HG02678 (cell line): ENCODE measurements at regions not wholly inside any gene's neighbourhood (a gene's known extent, or its start where the extent isn't known, plus 50 kb on each side); places are given as distances from the start of the nearest gene placed in this dataset.
A peak's percentile ranks its signal among the peaks of the same experiment; 100 is the strongest.
"Not testable (repeated sequence)": the region's sequence is repeated elsewhere in the genome, so short reads cannot be mapped to it uniquely, and the experiment has no call there.

Experiments used
- ATAC-seq: cut with Tn5 transposase; IDR thresholded peaks from one replicate; pipeline ENCODE4 v1.9.1; 2021; ENCODE audit warnings: mild to moderate bottlenecking, moderate library complexity; ENCODE audit not compliant: unreplicated experiment

DNA sequence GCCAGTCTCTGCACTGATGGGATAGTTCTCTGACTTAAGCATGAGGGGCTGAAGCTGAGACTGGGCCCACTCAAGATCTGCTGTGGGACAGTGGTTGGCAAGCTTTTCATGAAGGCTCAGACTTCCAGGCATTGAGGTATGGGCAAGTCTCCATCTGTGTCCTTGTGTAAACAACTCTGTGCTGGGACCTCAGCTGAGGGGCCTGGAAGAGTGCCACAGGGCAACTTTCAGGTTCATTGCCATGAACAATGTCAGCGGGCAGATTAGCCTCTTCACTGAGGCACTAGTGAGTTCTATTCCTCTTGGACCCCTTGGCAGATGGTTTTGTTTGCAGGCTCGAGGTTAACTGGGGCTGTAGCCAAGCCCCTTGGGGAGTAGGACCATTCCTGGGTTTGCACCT, 127.1 kb downstream of the MRPS30 start:
- ATAC-seq, result no peak

DNA sequence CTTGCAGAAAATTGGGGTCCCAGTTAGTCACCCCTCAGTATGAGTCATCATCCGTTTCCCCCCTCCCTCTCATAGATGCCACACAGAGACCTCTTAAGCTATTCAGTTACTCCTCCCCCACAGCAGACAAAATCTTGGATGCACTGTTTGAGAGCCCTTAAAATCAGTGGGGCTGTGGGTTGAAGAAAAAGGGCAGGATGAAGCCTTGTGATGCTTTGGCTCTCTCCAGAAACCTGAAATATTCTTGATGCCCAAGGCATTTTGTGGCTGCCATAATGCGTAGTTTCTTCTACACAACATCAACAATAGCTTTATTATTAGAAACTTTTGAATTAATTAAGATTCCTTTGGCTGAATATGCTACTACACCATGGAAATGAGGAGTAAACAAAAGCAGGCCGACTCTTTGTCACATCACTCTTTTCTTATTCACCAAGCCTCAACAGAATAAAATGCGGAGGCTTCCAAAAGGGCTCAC, 133.8 kb downstream of the MRPS30 start:
- no peak for ATAC-seq

DNA sequence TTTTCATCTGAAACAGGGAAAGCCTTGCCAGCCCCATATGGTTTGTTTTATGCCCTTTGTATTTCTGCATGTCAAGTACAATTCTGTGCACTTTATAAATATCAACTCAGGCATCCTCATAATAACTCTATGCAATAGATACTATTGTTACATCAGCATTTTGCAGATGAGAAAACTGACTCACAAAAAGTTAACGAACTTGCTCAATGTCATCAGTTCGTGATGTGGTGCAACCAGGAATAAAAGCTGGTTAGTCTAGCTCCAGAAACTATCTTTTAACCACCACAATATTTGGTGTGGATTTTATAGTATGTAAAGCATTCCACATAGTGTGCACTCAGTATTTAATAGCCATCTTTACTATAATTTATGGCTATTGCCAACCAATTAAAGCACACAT, 134.9 kb downstream of the MRPS30 start:
- ATAC-seq, result no peak

DNA sequence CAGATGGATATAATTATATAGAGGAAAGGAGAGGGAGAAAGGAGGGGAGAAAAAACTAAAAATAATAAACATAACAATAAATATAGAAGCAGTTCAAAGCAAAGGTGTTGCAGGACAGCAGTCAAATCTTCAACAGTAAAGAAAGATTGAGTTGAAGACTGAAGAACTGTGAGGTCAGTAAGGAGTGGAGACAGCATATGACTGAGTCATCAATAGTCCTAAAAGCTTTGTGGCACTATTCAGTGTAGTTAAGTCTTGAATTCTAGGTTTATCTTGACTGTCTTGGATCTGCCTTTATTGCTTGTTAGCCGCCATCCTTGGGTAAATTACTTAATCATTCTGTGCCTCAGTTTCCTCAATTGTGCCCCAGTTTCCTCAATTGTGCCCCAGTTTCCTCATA, 137.0 kb downstream of the MRPS30 start:
- ATAC-seq, result no peak

DNA sequence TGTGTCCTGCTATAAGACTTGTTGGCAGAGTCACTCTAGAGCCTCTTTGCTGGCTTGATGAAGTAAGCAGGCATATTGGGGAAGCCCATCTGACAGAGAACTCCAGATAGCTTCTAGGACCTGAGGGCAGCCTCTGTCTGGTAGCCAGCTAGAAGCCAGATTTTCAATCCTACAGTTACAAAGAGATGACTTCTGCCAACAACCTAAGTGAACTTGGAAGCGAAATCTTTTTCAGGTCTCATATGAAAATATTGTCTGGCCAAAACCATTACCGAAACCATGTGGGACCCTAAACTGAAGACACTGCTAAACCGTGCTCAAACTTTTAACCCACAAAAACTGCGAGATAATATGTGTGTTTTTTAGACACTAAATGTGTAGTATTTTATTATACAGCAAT, 140.9 kb downstream of the MRPS30 start:
- no peak for ATAC-seq

DNA sequence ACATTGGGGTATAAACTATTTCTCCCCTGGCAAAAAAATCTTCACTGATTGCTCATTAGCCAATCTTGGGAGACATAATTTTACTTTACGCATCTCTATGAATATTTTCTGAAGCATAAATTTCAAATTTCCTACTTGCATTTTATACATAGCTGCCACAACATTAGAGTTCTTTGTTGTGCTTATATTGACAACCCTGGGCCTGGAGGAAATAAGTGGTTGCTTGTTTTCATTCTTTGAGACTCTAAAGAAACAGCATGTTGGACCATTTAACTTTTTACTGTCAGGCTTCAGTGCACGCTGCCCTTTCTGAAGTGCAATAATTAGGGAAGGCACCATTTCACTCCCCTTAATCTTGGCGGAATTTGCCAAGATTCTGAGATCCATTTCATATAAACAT, 142.6 kb downstream of the MRPS30 start:
- no peak for ATAC-seq

DNA sequence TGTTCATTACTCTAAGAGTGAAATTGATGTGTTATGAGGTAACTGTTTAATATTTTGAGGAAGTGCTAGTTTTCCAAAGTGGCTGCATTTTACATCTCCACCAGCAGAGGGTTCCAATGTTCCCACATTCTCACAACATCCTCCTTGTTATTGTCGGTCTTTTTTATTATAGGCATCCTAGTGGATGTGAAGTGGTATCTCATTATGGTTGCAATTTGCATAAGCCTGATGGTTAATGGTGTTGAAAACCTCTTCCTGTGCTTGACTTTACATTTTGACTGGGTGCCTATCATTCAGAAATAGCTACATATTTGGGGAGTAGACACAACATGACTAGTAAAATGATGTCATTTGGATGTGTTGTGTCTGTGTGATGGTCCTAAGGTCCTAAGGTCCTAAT, 143.6 kb downstream of the MRPS30 start:
- peak; percentile 79 for ATAC-seq

DNA sequence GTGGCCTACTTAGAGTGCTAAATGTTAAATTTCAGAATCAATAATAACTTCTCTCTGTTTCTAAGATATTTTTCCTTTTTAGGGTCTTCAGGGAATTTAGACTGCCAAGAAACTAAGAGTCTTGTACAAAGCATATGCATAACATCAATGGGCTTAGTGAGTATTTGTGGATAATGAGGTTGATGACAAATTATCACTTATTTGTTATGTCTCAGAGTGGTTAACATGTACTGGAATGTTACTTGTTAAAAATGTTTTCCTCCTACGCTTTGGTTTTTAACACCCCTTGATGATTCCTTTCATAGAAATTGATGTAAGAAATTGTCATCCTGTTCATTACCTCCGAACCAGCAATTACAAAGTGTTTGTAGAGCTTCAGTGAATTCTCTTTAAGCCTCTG, 144.3 kb downstream of the MRPS30 start:
- ATAC-seq, result no peak

DNA sequence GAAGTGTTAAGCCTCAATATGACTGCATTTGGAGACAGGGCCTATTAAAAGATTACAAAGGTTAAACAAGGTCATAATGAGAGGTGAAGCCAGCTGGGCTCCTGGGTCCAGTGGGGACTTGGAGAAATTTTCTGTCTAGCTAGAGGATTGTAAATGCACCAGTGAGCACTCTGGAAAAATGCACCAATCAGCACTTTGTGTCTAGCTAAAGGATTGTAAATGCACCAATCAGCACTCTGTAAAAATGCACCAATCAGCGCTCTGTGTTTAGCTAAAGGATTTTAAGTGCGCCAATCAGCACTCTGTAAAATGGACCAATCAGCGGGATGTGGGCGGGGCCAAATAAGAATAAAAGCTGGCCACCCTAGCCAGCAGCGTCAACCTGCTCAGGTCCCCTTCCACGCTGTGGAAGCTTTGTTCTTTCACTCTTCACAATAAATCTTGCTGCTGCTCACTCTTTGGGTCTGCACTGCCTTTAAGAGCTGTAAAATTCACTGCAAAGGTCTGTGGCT, 150.3 kb downstream of the MRPS30 start:
- ATAC-seq, result not testable (repeated sequence)

DNA sequence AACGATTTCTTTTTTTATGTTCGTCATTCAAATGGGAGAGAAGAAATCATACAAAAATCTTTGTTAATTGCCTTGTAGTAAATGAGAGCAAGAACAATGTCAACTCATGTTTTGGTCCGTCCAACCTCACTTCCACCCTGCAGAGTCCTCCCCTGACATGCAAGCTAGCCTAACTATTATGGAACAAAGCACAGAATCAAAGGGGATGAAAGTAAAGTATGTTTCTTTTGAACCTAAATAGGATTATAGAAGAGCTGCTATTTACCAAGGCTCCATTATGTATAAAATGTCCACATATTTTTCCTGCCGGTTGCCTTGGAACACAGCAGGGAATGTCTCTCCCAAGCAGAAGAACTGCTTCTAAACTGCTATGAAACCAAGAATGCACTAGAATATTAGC, 161.1 kb downstream of the MRPS30 start:
- ATAC-seq, result no peak

DNA sequence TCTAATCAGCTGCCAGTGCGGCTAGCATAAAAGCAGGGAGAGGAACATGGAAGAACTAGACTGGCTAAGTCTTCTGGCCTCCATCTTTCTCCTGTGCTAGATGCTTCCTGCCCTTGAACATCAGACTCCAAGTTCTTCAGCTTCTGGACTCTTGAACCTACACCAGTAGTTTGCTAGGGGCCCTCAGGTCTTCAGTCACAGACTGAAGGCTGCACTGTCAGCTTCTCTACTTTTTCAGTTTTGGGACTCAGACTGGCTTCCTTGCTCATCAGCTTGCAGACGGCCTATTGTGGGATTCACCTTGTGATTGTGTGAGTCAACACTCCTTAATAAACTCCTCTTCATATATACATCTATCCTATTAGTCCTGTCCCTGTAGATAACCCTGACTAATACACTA, 162.2 kb downstream of the MRPS30 start:
- not testable (repeated sequence) for ATAC-seq

DNA sequence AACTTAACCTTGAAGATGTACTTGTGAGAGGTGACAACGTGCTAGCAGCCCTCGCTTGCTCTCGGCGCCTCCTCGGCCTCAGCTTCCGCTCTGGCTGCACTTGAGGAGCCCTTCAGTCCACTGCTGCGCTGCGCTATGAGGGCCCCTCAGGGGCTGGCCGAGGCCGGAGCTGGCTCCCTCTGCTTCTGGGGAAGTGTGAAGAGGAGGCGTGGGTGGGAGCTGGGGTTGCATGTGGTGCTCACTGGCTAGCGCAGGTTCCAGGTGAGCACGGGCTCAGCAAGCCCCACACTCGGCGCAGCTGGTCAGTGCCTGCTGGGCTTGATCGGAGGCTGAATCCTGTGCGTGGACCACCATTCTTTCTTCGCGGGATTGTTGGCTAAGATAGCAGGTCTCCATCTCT, 166.1 kb downstream of the MRPS30 start:
- ATAC-seq, result no peak

DNA sequence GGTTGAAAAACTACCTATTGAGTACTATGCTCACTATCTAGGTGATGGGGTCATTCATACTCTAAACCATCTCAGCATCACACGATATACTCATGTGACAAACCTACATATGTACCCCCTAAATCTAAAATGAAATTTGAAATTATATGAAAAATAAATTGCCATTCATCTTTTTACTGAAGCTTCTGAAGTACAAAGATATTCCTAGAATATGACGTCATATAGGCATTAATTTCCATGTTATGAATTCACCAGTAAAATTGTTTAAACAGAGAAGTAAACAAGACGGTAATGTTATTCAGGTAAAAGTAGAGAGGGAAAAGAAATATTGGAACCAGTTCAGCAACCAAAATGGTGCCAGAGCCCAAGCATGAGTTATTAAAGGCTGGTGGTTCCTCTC, 173.0 kb downstream of the MRPS30 start:
- ATAC-seq, result no peak

DNA sequence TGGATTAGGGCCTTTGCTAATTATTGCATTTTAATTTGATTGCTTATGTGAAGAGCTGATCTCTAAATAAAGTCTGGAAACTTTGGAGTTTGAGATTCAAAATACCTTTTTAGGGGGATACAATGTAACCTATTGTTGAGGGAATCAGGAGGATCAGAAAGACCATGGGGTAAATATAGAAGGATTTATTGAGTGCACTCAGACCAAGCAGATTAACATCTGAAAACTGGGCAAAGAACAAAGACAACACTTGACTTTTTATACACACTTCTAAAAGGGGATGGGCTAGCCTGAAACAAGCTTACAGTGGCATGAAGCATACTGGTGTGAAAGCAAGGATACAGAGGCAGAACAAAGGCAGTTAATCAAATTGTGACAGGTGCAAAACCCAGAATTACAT, 174.3 kb downstream of the MRPS30 start:
- no peak for ATAC-seq

DNA sequence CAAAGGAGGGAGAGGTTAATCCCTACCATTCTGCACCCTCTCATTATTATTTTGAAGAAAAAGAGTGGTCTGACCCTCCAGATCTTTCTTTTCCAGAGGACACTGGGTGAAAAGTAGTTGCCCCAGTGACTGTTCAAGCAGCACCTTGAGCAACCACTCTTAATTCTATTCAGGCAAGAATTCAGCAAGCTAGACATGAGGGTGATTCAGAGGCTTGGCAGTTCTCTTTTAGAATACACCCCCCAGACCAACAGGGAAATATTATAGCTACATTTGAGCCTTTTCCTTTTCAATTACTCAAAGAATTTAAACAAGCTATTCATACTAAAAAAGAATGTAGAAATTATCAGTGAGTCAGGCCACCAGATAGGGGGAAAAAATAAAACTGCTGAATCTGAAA, 178.3 kb downstream of the MRPS30 start:
- no peak for ATAC-seq

DNA sequence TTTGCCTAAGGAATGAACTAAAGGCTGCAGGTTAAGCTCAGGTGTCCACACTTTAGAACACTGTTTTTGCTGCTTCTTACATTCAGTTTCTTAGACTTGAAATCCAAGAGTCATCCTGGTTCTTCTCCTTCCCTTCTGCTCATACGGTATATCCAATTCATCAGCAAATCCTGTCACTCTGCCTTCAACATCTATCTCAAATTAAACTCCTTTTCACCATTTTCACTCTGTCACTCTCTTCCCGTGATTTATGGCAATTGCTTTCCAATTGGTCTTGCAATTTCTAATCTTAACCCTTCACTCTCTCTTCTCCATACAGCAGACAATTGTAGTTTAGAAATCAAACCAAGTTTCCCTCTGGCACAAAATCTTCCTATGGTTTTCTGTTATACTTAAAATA, 182.9 kb downstream of the MRPS30 start:
- no peak for ATAC-seq

DNA sequence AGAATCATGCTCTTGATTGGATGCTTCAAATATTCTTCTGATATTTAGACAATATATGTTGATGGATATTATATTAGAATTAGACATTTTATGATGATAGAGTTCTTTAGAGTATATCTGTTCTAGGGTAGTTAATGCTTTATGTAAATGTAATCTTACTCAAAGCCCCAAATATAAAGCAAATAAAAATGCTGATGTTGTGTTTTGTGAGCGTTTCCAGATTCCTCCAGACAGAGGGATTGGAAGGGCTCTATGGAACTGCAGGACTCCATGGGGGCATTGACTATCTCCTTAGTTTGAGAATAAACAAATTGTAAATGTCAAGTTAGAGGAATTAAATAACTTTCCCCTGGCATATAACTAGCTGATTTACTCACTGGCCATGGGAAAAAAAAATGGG, 184.5 kb downstream of the MRPS30 start:
- no peak for ATAC-seq

DNA sequence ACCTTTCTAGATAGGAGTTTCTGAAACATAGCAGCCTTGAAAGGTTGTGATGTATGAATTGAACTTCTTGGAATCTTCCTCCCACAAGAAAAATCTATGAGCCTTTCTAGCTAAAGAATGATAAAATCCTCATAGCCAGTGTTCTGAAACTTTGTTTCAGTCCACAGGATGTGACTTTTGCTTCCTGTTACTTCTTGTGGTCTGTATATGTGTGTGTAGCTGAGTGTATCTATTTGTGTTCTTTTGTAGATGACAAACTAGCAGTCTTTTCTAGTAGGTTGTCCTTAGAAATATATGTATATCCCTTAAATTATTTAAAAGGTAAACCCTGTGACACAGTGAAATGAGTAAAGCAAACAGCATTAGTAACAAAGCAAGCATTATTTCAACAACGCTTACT, 188.8 kb downstream of the MRPS30 start:
- ATAC-seq, result no peak

DNA sequence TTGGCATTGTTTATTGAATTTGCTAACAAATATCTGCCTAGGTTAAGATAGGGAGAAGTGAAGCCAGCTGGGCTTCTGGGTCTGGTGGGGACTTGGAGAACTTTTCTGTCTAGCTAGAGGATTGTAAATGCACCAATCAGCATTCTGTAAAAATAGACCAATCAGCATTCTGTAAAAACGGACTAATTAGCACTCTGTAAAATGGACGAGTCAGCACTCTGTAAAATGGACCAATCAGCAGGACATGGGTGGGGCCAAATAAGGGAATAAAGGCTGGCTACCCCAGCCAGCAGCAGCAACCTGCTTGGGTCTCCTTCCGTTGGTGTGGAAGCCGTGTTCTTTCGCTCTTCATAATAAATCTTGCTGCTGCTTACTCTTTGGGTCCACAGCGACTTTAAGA, 198.4 kb downstream of the MRPS30 start:
- ATAC-seq, result not testable (repeated sequence)

DNA sequence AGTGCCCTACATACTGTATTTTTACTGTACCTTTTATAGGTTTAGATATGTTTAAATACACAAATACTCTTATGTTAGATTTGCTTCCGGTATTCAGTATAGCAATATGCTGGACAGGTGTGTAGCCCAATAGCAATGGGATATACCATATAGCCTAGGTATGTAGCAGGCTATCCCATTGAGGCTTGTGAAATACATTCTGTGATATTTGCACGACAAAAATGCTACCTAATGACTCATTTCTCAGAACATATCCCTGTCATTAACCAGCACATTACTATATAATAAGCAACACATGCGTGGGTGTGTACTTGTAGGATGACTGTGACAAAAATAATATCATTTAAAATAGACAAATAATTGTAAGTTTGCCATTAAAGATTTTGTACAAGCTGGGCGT, 208.8 kb downstream of the MRPS30 start:
- ATAC-seq, result no peak

DNA sequence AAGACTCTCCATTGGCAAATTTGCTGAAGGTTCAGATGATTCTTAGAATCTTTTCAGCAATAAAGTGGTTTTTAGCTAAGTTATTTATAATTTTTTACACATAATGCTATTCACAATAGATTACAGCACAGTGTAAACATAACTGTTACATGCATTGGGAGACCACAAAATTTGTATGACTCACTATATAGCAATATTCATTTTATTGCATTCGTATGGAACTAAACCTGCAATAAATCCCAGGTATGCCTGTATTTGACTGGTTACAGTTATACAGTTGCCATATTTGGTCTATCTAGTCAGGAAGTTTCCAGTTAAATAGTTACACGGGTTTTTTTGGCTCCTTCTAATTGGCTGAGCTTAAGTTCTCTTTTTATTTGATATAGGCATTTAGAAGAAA, 220.8 kb downstream of the MRPS30 start:
- no peak for ATAC-seq

DNA sequence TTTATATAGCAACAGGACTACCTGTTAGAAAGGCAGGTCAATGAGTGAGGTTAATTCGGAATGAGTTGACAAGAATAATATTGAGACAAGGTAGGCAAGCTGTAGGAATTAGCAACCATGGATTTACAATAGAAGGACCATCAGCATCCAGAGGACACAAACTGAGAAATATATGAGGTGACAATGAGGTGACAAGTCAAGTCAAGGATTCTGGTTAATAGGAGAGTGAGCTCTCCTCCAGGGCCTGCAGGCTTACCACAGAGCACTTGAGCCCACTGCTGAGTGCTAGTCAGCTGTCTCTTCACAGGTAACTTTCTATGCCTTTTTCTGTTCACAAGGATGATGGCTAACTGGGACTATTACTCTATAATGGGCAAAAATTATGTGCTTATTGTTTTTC, 227.2 kb downstream of the MRPS30 start:
- ATAC-seq, result no peak

DNA sequence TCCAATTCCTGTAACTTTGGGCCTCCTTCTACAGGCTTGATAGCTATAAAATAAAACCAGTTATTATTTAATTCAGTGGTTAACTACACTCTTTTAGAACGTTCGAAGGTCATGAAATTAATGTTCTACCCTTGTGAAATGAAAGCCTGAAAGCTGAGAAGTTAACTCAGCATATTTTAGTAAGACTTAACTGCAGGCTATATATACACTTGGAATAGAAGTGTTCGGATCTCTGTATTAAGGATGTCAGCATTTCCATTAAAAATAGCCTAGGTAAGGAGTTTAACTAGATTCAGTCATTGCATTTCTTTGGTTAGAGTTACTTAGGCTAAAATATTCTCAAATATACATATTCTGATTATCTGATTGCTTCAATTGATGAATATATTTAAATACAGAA, 229.2 kb downstream of the MRPS30 start:
- no peak for ATAC-seq
